NCI-H1436 (cell line): ENCODE measurements at regions not wholly inside any gene's neighbourhood (a gene's known extent, or its start where the extent isn't known, plus 50 kb on each side); places are given as distances from the start of the nearest gene placed in this dataset.
"Not testable (repeated sequence)": the region's sequence is repeated elsewhere in the genome, so short reads cannot be mapped to it uniquely, and the experiment has no call there.

Experiments used
- DNase-seq: peaks from one replicate; lab custom pipeline; 2025; lab: John Stamatoyannopoulos, UW

- DNase-seq, result no peak
Observed at GRCh38 chr6:169862043-169862891, 110.8 kb downstream of the ERMARD start.

DNA sequence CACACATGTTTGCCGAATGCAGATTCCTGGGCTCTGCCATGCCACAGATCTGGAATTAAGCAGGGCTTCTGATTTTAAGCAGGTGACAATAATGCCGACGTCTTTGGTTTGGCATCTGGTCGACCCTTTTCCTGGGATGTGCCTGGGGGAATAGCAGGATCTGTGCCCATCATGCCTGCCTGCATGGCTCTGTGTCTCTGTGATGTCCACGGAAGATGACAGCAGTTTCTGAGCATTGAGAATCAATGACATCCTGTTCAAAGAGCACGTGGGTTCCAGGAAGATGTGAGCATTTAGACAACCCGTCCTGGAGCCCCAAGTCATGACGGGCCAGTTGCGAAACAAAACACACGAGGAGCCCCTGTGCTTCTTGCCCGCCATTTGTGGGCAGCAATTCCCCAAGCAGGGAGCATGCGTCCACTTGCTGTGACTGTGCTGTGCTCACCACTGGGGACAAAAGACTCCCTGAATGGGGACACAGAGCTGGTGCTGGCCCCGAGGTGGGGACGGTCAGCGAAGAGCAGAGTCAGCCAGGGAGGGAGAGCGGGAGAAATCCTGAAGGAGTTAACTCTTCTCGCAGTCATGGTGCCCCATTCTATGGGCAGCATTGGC is 110.1 kb downstream of the ERMARD start:
- DNase-seq, result no peak

- no peak for DNase-seq
Observed at GRCh38 chr6:169859978-169860703, 108.7 kb downstream of the ERMARD start.

DNA sequence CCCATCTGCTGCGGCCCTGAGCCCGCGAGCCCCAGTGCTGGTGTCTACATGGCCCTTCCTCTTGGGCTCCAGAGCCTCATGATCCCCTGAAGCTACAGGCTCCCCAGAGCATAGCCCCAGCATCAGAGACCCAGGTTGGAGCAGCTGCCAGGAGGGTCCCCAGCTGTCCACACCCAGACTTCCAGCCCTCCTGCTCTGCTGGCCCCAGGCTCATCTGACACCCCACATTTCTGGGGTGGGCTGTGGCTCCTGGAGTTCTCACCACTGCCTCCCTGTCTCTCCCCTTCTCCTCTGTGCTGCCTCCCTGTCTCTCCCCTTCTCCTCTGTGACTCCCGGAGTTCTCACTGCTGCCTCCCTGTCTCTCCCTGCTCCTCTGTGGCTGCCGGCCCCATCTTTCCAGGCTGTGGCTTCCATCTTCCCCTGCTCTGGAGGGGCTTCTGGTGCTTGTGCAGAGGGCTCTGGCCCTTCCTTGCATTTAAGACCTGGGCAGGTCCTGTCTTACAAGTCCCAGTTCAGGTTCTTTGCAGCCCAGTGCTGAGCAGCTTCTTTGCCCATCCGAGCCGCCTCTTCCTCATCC is 108.1 kb downstream of the ERMARD start:
- DNase-seq, result no peak

- DNase-seq, result no peak
Observed at GRCh38 chr6:169858935-169859351, 107.5 kb downstream of the ERMARD start.

GRCh38 chr6:169858293-169858934 is 107.0 kb downstream of the ERMARD start:
- DNase-seq, result no peak

DNA sequence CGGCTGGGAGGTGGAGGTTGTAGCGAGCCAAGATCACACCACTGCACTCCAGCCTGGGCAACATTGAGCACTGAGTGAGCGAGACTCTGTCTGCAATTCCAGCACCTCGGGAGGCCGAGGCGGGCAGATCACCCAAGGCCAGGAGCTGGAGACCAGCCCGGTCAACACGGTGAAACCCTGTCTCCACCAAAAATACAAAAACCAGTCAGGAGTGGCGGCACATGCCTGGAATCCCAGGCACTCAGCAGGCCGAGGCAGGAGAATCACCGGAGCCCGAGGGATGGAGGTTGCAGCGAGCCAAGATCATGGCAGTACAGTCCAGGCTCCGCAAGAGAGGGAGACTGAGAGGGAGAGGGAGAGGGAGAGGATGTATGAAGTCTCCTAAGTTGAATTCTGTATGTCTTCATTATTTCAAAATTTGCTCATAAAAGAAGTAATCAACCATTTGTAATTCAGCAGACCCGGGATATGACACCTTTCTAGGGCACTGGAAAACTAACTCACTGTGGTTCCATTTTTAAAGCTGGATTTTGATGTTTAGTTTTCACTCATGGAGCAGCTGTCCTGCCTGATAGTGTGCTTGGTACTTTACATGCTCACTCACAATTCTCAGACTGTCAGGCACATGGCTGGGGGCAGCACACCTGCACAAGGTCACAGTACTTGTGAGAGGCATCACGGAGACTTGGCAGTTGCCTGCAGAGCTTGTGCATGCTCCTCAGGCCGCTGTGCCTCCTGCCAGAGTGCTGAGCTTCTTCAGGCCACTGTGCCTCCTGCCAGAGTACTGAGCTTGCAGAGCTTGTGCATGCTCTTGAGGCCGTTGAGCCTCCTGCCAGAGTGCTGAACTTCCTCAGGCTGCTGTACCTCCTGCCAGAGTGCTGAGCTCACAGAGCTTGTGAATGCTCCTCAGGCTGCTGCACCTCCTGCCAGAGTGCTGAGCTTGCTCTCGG is 106.2 kb downstream of the ERMARD start:
- DNase-seq, result no peak

- DNase-seq, result not testable (repeated sequence)
Observed at GRCh38 chr6:169856442-169857342, 105.3 kb downstream of the ERMARD start.

GRCh38 chr6:169854813-169855212 is 103.4 kb downstream of the ERMARD start:
- DNase-seq, result no peak

GRCh38 chr6:169854083-169854725 is 102.8 kb downstream of the ERMARD start:
- DNase-seq, result no peak

- peak; percentile 73 for DNase-seq
Observed at GRCh38 chr6:169853196-169854082, 102.0 kb downstream of the ERMARD start.

DNA sequence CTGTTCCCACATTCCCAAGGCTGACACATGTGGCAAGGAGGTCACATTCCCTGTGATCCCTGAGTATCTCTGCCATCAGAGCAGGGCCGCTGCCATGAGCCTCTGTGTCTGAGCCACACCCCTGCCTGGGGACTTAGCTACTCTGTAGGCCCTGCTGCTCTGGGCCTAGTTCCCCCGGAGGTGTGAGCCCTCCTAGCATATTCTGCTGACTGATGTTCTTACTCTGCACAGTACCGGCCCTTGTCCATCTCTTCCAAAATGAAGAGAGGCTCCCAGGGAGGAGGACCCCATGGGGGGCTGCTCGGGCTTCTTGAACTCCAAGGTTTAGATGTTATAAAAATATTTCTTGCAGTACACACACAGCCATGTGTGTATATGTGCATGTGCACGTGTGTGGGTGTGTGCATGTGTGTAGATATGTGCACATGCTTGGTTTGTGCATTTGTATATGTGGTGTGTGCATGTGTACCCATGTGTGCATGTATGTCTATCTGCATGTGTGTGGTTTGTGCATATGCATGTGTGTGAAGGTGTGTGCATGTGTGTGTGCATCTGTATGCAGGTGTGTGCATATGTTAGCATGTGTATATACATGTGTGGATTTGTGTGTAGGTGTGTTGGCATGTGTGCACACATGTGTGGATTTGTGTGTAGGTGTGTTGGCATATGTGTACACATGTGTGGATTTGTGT is 101.2 kb downstream of the ERMARD start:
- no peak for DNase-seq

DNA sequence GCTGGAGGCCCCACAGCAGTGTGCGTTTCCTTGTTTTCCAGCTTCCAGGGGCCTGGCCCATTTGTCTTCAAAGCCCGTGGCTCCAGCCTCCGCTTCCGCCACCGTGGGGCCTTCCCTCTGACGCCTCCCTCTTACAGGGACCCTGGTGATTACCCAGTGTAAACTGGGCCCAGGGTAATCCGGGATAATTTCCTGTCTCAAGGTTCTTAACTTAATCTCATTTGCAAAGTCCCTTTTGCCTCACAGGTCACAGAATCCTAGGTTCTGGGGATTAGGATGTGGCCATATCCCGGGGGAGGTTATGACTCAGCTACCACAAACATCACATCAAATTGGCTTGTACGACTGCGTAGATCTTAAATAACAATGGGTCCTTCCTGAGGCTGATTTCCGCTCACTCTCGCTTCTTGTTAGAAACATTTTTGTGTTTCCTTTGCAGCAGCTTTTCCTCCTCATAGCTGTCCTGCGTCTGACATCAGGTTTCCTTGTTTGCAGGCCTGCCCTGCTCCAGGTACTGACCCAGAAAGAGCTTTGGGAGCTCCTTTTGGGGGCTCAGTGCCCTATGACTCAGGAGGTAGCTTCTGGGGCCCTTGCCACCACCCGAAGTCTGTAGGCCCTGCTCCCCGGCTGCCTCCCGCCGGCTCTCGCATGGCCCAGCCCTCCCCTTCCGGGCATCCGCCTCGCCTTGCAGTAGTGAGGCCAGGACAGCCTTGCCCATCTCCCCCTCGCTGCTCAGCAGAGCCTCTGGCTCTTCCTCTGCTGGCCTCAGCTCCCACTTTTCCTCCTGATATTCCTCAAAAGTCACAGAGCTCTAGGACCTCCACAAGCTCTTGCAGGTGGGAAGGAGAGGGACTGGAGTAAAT is 100.5 kb downstream of the ERMARD start:
- peak; percentile 35 for DNase-seq

GRCh38 chr6:169850746-169851145 is 99.3 kb downstream of the ERMARD start:
- DNase-seq, result no peak

DNA sequence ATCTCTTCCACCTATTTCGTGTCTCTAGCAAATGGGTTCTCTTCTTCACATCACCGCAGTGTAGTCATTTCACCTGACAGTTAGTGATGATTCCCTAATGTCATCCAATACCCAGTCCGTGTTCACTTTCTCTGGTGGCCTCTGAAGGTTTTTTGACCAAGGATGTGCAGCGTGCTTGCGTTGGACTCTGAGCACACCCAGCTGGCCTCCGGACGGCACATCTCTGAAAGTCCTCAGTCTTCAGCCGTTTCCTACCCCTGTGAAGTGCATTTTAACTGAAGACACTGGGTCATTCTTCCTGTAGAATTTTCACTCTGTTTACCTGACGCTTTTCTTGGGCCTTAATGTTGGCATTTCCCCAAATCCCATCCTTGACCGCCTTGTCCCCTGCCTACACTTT is 98.7 kb downstream of the ERMARD start:
- no peak for DNase-seq

DNA sequence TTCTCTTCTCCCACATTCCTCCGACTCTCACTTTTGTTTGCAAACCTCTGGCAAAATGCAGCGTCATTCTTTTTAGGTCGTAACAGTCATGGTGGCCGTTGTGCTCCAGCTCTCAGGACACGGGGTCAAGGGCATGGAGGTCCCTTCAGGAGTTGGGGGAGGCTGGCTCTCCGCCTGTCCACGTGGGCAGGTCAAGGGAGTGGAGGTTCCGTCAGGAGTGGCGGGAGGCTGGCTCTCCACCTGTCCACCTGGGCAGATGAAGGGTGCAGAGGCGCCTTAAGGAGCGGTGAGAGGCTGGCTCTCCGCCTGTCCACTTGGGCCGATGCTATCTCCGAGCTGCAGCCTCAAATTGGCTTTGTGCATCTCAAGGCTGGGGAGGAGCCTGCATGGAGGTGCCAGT is 98.0 kb downstream of the ERMARD start:
- DNase-seq, result no peak

DNA sequence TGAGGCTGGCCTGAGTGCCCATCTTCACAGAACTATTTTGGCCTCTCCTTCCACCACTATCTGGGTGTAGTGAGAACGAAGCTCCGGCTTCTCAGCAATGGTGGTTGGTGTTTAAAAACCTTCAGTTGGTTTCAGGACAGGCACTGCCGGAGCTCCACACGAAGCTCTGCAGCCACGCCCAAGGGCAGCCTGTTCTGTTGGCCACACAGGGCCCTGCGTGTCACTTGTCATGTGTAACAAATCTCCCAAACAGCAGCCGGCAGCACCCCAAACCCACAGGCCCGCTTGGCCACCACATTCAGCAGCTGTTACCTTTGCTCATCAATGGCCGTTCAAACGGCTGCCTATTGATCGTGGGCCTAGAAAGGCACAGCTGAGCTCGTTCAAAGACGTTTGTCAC is 97.5 kb downstream of the ERMARD start:
- no peak for DNase-seq
